CD4-positive, alpha-beta T cell treated with Interleukin-17A for 4 hours (primary cell): ENCODE measurements at regions not wholly inside any gene's neighbourhood (a gene's known extent, or its start where the extent isn't known, plus 50 kb on each side); places are given as distances from the start of the nearest gene placed in this dataset.
A peak's percentile ranks its signal among the peaks of the same experiment; 100 is the strongest.
"Not testable (repeated sequence)": the region's sequence is repeated elsewhere in the genome, so short reads cannot be mapped to it uniquely, and the experiment has no call there.

Experiments
- DNase-seq: peaks from one replicate; pipeline ENCODE4 v3.0.0-alpha.2; 2020; ENCODE audit warnings: mixed read lengths

DNA sequence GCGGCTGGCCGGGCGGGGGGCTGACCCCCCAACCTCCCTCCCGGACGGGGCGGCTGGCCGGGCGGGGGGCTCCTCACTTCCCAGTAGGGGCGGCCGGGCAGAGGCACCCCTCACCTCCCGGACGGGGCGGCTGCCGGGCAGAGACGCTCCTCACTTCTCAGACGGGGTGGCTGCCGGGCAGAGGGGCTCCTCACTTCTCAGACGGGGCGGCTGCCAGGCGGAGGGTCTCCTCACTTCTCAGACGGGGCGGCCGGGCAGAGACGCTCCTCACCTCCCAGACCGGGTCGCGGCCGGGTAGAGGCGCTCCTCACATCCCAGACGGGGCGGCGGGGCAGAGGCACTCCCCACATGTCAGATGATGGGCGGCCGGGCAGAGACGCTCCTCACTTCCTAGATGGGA is 112.6 kb upstream of the FAM174B start:
- DNase-seq, result not testable (repeated sequence)

DNA sequence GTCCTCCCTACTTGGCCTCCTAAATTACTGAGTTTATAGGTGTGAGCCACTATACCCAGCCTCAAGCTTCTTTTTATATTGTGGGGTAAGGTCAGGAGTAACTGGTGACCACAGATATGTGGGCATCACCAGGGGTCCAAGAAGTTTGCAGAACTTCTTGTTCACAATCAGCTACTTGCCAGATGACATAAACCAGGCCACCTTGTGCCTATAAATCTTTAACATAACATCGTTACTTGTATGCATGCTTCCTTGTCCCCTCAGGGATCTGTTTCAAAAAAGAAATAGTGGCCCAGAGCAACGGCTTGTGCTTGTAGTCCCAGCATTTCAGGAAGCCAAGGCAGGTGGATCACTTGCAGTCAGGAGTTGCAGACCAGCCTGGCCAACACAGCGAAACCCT is 115.1 kb upstream of the FAM174B start:
- DNase-seq, result no peak

DNA sequence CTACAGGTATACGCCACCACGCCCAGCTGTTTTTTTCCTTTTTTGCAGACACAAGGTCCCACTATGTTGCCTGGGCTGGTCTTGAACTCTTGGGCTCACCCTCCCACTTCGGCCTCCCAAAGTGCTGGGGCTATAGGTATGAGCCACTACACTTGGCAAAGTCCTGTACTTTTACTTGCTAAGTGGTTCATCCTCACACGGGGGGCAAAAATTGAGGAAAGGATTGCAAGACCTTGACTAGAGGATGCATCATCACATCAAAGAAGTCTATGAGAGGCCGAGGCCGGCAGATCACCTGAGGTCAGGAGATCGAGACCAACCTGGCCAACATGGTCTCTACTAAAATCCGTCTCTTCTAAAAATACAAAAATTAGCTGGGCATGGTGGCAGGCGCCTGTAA is 116.5 kb upstream of the FAM174B start:
- no peak for DNase-seq

DNA sequence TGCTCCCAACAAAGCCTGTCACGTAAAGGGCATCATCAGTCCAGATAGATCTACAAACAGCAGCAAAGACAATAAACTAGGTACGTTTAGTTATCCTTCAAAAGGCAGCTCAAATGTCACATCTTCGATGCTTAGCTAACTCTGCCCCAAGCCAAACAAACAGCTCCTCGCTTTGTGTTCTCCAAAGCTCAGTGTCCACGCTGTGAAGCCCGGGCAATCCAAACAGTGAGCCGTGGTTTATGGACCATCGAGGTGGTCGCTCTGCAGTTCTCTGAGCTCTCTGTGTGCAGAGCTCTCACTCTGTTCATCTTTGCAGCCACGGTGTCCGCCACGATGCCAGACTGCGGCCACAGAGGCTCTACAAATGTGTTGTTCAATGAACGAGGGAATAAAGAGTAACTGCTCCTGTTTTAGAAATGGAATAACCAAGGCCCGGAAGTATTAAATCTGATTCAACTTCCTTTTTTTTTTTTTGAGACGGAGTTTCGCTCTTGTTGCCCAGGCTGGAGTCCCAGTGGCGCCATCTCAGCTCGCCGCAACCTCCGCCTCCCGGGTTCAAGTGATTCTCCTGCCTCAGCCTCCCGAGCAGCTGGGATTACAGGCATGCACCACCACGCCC is 117.2 kb upstream of the FAM174B start:
- DNase-seq, result no peak

DNA sequence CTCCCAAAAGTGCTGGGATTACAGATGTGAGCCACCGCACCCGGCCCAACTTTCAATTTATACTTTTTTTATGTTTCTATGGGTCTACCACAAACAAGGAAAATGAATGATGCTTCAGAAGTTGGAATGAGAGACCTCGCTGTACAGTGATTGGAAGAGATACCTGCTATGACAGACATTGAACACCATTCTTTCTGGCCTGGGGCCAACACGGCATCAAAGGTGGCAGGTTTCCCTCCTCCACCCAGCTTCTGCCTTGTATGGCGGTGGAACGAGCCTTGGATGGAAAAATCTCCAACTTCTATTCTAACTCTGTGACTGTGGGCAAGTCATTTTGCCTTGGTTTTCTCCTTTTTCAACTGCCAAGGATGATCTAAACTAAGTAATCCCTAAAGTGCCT is 117.8 kb upstream of the FAM174B start:
- no peak for DNase-seq

DNA sequence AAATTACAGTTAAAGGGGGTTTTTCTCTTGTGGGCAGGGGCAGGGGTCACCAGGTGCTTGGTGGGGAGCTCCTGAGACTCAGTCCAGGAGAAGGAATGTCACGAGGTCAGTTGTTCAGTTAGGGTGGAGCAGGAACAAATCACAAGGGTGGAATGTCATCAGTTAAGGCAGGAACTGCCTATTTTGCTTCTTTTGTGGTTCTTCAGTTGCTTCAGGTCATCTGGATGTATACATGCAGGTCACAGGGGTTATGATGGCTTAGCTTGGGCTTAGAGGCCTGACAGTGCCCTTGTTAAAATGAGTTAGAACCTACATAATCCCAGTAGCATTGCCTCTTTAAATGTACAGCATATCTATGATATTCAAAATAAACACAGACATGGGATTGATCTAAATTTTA is 120.2 kb upstream of the CHD2 start:
- no peak for DNase-seq

DNA sequence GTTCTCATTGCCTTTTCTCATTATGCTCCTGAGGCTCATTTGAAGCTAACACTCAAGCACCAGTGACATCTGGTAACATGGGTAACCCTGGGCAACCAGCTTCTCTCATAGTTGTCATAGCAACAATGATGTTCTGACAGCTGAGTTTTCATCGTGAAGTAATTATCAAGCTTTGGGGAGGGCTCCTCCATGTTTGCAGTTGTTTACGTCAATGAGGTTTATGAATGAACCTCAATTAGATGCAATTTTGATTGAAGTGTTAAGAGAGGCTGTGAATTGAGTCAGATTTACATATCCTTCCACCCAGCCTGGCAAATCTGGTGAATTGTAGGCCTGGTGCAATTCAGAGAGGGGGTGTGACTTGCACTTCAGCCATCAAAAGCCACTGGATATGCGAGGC is 119.3 kb upstream of the CHD2 start:
- DNase-seq, result no peak

DNA sequence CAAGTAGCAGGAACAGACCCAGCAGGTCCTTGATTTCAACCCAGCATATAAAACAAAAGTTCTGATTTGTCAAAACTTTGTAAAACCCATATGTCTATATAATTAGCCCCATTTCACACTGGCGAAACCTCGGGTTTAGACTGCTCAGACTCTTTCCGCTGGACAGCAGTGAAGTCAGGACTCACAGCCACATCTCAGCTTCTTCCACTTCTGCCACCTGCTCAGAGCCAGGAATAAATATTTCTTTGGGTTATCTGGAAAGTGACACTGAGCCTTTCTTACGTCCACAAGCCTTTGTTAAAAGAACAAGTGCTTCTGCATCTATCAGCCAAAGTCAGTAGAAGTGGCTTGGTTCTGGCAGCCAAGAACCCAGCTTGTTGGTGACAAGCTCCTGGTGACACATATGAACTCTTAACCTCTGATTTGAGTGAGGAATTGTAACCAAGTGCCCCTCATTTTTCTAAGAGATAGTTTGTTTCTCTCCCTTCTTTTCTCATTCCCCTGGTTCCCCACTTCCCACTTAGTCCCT is 118.1 kb upstream of the CHD2 start:
- DNase-seq, result no peak

DNA sequence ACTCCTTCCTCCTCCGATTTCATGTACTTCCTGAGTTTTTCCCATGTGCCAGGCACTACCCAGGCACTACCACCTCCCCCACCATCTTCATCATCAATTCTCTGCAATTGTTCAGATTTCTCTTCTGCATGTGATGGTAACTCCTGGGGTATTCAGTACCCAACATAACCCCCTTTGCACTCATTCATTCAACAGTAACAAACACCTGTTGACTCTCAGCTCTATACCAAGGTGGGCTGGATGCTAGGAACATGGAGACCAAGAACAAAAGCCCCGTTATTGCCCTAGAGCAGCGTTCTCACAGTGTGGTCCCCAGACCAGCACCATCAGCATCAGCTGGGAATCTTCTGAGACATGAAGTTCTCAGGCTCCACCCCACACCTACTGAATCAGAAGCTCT is 113.0 kb upstream of the CHD2 start:
- DNase-seq, result no peak

DNA sequence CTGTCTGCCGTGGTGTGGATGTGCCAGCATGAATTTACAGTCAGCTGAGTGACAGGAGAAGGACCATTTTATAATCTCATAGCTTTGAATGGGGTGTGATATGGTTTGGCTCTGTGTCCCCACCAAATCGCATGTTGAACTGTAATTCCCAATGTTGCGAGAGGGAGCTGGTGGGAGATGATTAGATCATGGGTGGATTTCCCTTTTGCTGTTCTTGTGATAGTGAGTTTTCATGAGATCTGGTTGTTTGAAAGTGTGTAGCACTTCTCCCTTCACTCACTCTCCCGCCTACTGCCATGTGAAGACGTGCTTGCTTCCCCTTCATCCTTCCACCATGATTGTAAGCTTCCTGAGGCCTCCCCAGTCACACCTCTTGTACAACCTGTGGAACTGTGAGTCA is 111.9 kb upstream of the CHD2 start:
- DNase-seq, result no peak

DNA sequence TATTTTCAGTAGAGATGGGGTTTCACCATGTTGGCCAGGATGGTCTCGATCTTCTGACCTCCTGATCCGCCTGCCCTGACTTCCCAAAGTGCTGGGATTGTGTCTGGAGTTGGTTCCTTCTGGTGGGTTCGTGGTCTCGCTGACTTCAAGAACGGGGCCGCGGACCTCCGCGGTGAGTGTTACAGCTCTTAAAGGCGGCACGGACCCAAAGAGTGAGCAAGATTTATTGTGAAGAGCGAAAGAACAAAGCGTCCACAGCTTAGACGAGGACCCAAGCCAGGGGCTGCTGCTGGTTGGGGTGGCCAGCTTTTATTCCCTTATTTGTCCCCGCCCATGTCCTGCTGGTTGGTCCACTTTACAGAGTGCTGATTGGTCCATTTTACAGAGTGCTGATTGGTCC is 111.3 kb upstream of the CHD2 start:
- not testable (repeated sequence) for DNase-seq

DNA sequence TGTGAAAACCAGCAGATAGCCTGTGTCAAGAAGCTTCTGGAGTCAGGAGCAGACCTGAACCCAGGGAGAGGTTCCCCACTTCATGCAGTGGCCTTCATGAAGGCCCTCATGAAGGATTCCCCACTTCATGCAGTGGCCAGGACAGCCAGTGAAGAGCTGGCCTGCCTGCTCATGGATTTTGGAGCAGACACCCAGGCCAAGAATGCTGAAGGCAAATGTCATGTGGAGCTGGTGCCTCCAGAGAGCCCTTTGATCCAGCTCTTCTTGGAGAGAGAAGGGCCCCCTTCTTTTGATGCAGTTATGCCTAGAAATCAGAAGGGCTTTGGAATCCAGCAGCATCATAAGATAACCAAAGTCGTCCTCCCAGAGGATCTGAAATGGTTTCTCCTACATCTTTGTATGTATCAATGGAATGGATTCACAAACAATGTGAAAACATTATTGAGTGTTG is 103.9 kb upstream of the CHD2 start:
- no peak for DNase-seq

DNA sequence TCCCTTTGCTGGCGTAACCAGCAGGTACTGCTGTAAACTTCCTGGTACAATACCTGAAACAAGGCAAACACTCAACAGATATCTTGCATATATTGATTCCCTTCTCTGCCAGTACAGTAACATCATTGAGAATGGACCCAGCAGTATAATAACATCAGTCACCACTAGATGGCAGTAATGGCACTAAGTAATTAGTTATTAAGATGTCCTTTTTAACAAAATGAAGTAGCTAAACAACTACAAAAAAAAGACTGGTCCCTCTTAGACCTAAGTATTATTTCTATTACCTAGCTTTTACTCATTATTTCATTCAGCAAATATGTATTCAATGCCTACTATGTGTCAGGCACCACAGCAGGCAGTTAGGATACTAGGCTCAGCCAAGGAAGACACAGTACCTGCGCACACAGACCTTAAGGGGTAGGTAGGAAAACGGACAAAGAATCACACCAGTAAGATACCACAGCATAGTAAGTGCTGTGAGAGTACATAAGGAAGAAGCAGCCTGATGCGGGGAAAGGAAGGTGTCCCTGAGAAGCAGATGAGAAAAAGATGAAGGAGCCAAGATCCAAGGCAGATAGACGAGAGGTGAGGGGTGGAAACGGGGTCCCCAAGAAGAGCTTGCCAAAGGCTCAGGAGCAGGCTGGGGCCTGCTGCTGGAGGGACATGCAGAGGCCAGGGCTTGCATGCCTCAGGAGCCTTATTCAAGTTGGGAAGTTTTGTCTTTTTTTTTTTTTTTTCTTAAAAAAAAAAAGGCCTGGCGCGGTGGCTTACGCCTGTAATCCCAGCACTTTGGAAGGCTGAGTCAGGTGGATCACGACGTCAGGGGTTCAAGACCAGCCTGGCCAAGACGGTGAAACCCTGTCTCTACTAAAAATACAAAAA is 102.7 kb upstream of the CHD2 start:
- peak; percentile 53 for DNase-seq

DNA sequence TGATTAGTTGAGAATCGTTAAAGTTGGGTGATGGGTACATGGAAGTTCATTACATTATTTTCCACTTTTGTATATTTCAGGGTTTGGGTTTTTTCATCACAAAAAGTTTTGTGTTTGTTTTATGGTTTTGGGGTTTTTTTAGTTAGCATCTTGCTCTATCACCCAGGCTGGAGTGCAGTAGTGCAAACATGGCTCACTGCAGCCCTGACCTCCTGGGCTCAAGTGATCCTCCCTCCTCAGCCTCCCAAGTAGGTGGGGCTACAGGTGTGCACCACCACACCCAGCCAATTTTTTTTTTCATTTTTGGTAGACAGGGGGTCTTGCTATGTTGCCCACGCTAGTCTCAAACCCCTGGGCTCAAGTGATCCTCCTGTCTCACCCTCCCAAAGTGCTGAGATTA is 100.1 kb upstream of the CHD2 start:
- DNase-seq, result no peak

DNA sequence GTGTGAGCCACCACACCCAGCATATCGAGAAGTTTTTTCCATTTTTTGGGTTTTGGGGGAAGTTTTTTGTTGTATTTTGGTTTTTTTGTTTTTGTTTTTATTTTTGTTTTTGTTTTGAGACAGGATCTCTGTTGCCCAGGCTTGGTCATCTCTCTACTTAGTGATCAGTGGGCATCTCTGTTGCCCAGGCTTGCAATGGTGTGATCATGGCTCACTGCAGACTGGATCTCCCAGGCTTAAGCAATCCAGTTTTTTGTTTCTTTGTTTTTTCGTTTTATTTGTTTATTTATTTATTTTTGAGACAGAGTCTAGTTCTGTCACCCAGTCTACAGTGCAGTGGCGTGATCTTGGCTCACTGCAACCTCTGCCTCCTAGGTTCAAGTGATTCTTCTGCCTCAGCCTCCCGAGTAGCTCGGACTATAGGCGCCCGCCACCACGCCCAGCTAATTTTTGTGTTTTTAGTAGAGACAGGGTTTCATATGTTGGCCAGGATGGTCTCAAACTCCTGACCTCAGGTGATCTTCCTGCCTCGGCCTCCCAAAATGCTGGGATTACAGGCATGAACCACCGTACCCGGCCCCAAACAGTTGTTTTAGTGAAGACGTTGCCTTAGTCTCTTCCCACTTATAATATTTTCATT is 99.6 kb upstream of the CHD2 start:
- DNase-seq, result not testable (repeated sequence)

DNA sequence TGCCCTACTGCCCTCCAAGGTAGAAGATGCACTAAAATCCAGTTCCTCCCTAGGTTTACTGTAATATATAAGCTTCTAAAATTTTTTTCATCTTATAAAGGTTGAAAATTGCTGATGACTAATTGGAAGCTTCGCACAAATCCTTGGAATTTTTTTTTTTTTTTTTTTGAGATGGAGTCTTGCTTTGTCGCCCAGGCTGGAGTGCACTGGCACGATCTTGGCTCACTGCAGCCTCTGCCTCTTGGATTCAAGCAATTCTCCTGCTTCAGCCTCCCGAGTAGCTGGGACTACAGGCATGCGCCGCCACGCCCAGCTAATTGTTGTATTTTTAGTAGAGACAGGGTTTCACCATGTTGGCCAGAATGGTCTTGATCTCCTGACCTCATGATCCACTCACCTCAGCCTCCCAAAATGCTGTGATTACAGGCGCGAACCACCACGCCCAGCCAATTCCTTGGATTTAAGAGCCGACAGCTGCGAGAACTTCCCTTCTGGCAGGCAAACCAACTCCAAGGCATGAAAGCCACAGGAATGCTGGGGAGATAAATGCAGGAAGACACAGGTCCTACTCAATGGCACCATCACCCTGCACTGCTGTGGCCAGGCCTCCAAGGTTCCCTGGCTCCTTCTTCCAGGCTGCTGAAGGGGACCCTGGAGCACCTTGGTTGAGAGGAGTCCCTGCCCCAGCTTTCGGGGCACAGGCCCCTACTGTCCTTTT is 98.9 kb upstream of the CHD2 start:
- not testable (repeated sequence) for DNase-seq

DNA sequence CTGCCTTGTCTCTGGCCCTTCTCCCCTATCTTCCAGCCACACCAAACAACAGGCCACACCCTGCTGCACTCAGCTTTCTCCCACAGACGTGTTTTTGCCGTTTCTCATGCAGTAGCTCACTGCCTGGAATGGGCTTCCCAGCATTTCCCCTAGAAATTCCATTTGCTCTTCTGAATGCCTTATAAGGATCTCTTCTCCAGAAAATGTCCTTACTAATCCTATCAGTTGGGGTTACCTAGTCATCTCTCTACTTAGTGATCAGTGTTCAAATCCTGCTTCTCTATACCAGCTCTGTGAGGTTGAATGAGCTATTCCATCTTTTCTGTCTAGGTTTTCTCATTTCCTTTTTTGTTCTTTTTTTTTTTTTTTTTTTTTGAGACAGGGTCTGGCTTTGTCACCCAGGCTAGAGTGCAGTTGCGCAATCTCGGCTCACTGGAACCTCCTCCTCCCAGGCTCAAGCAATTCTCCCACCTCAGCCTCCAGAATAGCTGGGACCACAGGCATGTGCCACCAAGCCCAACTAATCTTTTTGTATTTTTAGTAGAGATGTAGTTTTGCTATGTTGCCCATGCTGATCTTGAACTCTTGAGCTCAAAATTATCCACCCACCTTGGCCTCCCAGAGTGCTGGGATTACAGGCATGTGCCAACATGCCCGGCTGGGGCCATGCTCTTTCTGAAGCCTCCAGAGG is 98.2 kb upstream of the CHD2 start:
- DNase-seq, result no peak

DNA sequence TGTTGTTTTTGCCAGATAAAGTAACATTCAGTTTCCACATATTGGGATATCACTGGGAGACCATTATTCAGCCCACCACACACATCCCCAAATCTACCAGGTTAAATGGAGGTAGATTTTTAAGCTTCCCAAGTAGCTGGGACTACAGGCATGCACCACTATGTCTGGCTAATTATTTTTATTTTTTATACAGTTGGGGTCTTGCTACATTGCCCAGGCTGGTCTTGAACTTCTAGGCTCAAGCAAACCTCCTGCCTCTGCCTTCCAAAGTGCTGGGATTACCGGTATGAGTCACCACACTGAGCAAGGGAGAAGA is 96.6 kb upstream of the CHD2 start:
- DNase-seq, result no peak

DNA sequence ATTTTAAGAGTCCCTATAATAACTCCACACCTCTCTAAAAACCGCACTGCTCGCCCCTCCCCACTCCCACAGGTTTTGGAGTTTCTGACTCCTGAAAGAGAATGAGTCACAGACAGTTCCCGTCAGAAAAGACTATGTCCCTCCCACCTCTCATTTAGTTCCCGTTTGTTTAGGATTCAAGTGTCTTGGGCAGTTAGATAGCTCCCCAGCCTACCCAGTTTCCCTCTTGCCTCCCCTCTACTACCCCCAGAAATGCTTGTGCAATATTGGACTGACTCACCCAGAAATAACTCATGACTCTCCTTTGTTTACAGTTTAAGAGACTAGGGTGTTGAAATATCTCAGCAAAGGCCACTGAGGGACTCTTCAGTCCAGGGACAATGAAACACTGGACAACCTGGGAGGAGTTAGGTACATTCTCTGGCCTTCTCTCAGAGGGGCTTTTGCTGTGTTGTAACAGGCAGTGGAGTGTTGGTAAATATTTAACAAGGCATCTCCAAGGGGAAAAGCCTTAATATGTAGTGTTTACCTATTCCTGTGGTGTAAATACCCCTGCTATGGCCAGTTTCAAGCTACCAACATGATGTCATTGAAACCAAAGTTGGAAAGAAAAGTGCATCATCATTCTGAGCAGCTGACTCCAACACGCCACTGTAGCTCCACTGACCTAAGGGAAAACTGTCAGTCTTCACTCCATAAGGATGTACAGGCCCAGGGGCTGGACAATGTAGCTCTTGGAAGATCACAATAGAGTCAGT is 96.1 kb upstream of the CHD2 start:
- peak; percentile 68 for DNase-seq

DNA sequence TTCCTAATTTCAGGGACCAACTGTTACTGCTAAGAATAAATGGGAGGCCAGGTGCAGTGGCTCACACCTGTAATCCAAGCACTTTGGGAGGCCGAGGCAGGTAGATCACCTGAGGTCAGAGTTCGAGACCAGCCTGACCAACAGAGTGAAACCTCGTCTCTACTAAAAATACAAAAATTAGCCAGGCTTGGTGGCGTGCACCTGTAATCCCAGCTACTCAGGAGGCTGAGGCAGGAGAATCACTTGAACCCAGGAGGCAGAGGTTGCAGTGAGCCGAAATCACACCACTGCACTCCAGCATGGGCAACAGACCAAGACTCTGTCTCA is 95.6 kb upstream of the CHD2 start:
- not testable (repeated sequence) for DNase-seq

DNA sequence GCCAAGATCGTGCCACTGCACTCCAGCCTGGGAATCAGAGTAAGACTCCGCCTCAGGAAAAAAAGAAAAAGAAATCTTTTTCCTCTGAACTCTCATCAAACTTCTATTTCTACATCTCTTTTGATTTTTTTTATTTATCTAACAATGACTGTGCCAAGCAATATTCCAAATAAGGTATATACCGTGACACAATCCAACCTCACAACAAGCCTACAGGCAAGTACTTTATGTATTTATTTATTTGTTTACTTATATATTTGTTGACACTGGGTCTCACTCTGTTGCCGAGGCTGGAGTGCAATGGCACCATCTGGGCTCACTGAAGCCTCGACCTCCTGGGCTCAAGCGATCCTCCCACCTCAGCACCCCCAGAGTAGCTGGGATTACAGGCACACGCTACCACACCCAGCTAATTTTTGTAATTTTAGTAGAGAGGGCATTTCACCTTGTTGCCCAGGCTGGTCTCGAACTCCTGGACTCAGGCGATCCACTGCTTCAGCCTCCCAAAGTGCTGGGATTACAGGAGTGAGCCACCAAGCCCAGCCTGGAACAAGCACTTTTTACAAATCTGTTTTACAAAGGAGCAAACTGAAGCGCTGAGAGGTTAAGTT is 94.9 kb upstream of the CHD2 start:
- no peak for DNase-seq

DNA sequence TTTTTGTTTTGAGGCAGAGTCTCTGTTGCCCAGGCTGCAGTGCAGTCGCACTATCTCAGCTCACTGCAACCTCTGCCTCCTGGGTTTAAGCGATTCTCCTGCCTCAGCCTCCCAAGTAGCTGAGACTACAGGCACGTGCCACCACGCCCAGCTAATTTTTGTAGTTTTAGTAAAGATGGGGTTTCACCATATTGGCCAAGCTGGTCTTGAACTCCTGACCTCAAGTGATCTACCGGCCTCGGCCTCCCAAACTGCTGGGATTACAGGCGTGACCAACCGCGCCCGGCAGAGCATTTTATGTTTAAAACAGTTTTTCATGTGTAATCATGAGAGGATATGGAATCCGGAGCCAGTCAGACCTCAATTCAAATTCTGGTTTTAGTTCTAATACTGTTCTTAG is 94.0 kb upstream of the CHD2 start:
- not testable (repeated sequence) for DNase-seq
